HG03025 (cell line): ENCODE measurements at regions not wholly inside any gene's neighbourhood (a gene's known extent, or its start where the extent isn't known, plus 50 kb on each side); places are given as distances from the start of the nearest gene placed in this dataset.

ENCODE experiments used
- ATAC-seq: cut with Tn5 transposase; IDR thresholded peaks from one replicate; pipeline ENCODE4 v1.9.1; 2021; ENCODE audit warnings: mild to moderate bottlenecking, moderate library complexity; ENCODE audit not compliant: unreplicated experiment, low FRiP score

GRCh38 chr2:19472391-19472978 is 114.1 kb upstream of the OSR1 start:
- ATAC-seq, result no peak

- ATAC-seq, result no peak
These were observed 113.1 kb upstream of the OSR1 start for GRCh38 chr2:19471491-19471890.

- no peak for ATAC-seq
These were observed 107.6 kb upstream of the OSR1 start for GRCh38 chr2:19465978-19466377.

DNA sequence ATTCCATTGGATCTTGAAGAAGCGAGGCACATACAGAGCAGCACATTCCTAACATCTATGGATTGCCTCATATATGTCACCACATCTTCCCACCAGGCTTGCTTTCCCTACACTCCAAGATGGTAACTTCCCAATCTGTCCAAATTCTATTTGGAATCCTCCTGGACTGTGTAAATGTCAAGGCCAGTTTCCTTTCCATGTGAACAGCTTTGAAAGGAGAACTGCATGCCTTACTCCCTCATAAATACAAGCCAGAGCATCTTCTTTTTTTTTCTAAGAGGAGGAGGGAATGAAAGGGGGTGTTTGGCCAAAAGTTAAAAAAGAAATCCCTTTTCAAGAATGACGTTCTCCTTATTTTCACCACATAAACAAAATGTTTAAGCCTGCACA is 103.8 kb upstream of the OSR1 start:
- ATAC-seq, result no peak

GRCh38 chr2:19461504-19462255 is 103.3 kb upstream of the OSR1 start:
- no peak for ATAC-seq

- no peak for ATAC-seq
These were observed 102.3 kb upstream of the OSR1 start for GRCh38 chr2:19460761-19461160.

- no peak for ATAC-seq
These were observed 100.1 kb upstream of the OSR1 start for GRCh38 chr2:19458427-19459003.

DNA sequence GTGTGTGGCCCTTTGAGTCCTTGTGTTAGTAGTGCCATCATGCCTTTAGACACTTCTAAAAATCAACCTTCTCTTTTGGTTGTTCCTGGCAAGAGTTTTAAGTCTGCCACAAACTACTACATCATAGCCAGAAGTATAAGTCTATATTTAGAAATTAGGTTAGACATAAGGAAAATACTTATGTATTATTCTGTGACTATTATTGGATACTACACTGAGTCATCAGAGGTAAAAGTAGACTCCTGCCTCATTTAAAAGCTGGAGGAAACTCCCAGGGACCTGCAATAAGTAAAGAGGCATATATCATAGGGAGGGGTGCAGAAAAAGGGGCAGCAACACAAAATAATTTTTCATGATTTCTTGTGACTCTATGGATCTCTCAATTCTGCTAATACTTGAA is 99.4 kb upstream of the OSR1 start:
- ATAC-seq, result no peak

- no peak for ATAC-seq
These were observed 98.4 kb upstream of the OSR1 start for GRCh38 chr2:19456705-19457309.

DNA sequence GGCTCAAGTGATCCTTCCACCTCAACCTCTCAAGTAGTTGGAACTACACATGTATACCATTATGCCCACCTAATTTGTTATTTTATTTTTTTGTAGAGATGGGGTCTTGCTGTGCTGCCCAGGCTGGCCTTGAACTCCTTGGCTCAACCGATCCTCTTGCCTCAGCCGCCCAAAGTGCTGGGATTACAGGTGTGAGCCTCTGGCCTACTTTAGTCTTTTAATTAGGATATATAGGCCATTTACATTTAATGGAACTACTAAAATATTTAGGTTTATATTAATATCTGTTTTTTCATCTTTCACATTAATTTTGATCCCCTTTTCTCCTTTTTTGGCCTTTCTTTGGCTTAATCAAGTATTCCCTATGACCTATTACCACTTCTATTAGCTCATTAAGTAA is 95.7 kb upstream of the OSR1 start:
- no peak for ATAC-seq

GRCh38 chr2:19442731-19443130 is 84.3 kb upstream of the OSR1 start:
- ATAC-seq, result no peak

DNA sequence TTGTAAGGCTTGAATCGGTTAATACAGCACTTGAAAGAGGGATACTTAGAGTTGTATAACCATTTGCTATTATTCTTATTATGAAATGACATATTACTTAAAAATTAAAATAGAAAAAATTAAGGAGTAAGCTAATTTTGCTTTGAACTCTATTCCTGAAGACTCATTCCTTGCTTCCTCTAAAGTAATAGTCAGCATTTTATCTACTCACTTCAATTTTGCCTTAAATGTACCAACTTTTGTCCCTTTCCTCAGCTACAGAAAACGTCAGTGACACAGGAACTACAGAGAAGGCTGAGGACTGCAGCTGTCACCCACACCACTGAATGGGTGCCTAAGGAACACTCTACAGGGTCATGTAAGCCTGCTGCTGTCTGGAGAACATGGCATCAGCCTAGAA is 80.7 kb upstream of the OSR1 start:
- no peak for ATAC-seq

DNA sequence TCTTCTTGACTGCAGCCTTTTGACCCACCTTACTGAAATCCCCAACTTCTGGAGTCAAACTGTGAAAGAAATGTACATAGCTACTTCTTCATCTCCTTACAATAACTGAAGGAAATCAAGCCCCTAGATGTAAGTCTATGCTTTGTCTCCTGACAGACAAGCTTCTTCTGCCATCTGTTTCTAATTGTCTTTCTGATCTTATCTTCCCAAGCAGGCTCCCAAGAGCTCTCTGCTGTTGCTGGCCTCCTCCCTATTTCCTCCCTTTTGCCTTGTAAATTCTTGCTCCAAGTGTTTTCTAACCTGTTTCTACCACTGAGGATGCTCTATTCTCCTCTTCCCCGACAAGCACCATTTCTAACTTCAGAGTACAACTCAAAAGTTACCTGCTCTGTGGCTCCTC is 77.4 kb upstream of the OSR1 start:
- ATAC-seq, result no peak

GRCh38 chr2:19434413-19434812 is 76.0 kb upstream of the OSR1 start:
- no peak for ATAC-seq

GRCh38 chr2:19426941-19427340 is 68.5 kb upstream of the OSR1 start:
- no peak for ATAC-seq

DNA sequence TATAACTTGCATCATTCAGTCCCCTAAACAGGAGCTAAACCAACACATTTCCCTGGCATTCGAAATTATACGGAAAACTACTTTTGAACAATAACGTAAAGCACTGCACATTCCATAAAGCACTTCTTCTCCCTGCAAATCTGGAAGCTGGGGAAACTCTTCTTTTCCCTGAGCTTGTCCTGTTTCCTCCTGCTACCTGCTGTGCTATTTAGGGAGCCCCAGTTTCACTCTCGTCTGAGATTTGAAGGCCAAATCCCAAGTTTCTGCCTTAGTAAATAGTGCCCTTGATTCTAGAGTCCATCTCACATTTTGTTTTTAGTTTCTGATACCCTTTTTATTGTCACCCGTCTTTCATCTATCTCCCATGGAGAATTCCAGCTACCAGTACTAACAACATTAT is 67.7 kb upstream of the OSR1 start:
- ATAC-seq, result no peak

- no peak for ATAC-seq
These were observed 67.0 kb upstream of the OSR1 start for GRCh38 chr2:19425419-19425818.

DNA sequence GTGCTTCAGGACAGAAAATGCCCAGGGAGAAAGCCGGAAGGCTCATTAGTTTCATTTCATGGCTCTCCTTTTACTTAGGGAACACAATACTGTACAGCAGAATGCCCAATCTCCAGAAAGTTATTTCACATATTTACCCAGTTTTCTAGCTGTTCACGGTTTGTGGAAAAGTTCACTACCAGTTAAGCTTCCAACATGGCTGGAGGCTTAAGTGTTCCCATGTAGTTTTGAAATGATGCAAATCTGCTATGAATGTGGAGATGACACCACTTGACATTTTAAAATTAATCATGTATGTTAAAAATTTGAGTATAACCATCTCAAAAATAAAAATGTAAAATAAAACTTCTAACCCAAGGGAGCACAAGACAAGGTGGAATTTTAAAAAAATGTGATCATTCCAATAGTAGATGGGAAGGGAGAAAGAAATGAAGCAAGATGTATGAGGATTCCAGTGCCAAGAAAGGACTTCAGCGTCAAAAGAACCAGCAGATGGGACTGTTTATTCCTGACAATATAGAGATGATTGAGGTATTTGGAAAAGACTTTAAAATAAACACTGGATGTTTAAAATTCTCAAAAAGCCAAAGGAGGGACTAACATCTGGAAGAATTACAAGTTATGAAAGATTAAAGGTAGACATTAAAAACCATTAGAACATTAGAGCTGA is 60.9 kb upstream of the OSR1 start:
- ATAC-seq, result no peak

DNA sequence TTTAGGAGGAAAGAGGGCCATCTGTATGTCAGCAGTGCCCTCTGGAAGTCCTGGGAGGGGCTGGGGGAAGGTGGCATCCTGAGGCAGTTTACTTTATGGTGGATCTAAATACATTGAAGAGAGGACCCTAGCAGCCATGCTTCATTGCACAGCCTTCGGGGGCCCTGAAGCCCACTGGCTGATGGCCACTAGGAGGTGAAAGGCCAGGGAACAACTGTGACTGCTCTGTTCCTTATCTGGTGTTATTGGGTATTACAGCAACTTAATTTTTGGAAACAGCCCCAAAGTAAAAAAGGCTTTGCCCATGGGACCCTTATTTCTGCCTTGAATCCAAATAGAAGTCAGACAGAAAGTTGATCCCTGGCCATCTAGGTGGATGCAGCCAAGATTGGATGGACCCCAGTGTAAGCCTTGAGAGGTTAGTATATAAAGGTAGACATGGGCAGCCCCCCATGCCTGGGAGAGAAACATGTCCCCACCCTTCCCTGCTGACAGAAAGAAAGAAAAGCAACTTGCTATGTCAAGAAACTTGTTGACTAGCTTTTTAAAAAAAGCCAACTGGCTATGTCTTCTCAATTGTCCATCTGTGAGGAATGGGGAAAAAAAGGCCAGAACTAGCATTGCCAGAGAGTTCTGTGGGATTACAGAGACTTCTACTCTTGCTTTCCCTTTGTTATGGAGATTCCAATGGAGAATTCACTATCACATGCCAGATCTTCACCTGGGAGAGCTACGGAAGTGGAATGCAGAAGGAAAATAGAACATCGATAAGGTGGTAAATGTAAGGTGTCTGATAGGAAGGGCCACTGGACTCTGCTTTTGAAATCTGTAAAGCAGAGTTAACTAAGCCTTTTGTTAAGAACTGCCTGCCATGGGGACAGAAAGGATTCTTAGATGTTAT is 58.6 kb upstream of the OSR1 start:
- no peak for ATAC-seq

- no peak for ATAC-seq
These were observed 57.7 kb upstream of the OSR1 start for GRCh38 chr2:19416083-19416482.
